Neural progenitor cell (in vitro differentiated cells): ENCODE measurements at regions not wholly inside any gene's neighbourhood (a gene's known extent, or its start where the extent isn't known, plus 50 kb on each side); places are given as distances from the start of the nearest gene placed in this dataset.

Source experiments
- CTCF ChIP-seq: fragments of 200-600 bp; sonication (generic); IDR thresholded peaks from 2 replicates; pipeline ENCODE4 v1.5.1; 2017; ENCODE audit warnings: antibody characterized with exemption, mild to moderate bottlenecking
- EZH2 ChIP-seq: fragments of 200-600 bp; sonication (generic); IDR thresholded peaks from 2 replicates; pipeline ENCODE4 v1.6.1; 2017; ENCODE audit warnings: antibody characterized with exemption, mild to moderate bottlenecking, moderate library complexity
- EZH2phosphoT487 ChIP-seq: fragments of 200-600 bp; sonication (generic); IDR thresholded peaks from 2 replicates; pipeline ENCODE4 v1.6.1; 2017; ENCODE audit warnings: antibody characterized with exemption

DNA sequence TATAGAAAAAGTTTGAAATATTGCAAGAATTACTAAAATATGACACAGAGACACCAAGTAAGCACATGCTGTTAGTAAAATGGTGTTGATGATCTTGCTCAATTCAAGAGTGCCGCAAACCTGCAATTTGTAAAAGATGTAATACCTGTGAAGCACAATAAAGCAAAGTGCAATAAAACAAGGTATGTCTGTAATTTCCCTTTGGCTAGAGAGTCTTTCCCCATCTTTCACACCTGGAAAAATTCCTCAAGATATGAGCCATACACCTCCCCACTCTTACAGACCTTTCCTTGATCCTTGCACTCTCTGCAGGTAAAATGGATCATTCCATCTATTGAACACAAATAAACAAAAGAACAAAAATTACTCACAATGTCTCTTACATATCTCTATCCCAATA lies 597.8 kb downstream of the EFNA5 start:
- TF ChIP-seq CTCF, result no peak
- no peak for TF ChIP-seq EZH2
- no peak for TF ChIP-seq EZH2phosphoT487
